ENCODE measurements at regions not wholly inside any gene's neighbourhood (a gene's known extent, or its start where the extent isn't known, plus 50 kb on each side); places are given as distances from the start of the nearest gene placed in this dataset.

DNA sequence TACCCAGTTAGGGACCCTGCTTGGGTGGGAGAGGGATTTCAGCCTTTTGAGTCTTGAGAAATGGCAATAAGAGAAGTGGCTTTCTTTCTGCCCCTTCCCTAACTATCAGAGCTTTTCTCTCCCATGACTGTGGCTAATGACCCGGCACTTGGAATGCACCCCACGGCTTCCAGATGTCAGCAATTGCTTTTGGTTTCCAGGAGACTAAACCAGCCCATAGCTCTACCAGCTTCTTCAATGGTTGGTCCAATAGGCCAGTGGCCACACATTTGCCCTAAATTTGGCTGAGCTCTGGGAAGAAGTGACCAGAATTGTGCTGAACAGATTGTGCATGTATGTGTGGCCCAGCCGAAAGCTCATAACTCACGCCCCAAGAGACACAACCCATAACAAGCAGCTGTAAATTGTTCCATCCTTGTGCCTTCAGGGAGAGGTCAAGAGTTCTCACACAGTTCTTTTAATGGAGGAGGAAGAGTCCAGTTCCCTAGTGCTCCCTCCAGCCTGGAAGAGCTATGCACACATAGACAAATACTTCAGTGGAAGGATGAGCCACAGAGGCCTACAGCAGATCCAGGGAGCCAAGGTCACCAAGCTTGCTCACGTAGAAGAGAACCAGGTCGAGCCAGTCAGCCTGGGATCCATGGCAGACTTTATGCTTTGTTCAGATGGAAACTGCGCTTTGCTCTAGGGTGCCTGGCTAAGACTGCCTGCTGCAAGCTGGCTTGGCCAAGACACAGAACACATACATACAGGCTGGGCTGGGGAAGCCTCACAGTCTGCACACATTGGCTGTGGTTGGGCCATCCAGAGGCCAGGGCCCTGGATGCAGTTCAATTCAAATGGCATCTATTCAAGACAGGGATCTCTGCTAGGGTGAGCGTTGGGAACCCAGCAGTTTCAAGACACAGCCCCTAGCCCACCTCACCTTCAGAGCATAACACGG, 131.8 kb upstream of the HABP2 start:
- no peak for TF ChIP-seq EZH2 (IDR thresholded peaks at IDR 0.05; ENCODE audit: borderline replicate concordance, low read depth, low read length, poor library complexity, severe bottlenecking)
- TF ChIP-seq, protein P1, sequence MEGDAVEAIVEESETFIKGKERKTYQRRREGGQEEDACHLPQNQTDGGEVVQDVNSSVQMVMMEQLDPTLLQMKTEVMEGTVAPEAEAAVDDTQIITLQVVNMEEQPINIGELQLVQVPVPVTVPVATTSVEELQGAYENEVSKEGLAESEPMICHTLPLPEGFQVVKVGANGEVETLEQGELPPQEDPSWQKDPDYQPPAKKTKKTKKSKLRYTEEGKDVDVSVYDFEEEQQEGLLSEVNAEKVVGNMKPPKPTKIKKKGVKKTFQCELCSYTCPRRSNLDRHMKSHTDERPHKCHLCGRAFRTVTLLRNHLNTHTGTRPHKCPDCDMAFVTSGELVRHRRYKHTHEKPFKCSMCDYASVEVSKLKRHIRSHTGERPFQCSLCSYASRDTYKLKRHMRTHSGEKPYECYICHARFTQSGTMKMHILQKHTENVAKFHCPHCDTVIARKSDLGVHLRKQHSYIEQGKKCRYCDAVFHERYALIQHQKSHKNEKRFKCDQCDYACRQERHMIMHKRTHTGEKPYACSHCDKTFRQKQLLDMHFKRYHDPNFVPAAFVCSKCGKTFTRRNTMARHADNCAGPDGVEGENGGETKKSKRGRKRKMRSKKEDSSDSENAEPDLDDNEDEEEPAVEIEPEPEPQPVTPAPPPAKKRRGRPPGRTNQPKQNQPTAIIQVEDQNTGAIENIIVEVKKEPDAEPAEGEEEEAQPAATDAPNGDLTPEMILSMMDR (conservative IDR thresholded peaks at IDR 0.05; ENCODE audit: low read depth, low read length), result no peak
